D341Med (cell line): ENCODE measurements at regions not wholly inside any gene's neighbourhood (a gene's known extent, or its start where the extent isn't known, plus 50 kb on each side); places are given as distances from the start of the nearest gene placed in this dataset.
"Not testable (repeated sequence)": the region's sequence is repeated elsewhere in the genome, so short reads cannot be mapped to it uniquely, and the experiment has no call there.

Experiments
- DNase-seq: peaks from one replicate; pipeline ENCODE4 v3.0.0; 2012; ENCODE audit warnings: low spot score

DNA sequence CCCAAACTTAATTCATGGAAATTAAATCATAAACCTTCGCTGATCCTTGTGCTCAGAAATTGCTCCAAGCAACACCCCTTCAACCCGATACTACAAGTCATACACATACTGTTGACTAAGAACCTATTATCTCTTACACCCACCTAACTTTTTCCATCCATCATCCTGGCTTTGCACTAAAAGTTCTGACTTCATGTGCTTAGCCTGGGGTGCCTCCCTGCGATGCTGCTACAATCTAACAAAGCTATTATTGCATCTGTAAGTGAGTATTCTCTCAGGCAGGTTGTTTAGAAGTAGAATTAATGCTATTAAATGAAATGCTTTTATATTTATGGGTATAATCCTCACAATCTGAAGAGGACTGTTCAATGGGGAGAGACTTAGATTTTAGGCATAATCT is 619.8 kb downstream of the CCDC85A start:
- no peak for DNase-seq

DNA sequence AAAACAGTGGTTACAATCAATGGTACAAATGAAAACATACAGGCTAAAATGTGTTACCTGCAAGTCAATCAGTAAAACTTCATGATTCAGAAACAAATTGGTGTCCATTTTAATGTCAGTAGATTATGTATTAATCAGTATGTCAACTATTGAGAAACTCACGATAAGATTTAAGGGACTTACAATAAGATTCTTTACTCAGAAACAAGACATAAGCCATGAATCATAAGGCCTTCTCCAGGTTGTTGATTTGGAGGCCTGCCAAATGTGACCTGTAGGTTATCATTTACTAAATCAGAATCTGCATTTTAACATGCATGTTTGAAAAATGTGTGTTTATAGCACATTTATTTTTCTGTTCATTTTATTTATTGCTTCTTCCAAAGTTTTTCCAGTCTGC is 623.1 kb downstream of the CCDC85A start:
- DNase-seq = no peak

DNA sequence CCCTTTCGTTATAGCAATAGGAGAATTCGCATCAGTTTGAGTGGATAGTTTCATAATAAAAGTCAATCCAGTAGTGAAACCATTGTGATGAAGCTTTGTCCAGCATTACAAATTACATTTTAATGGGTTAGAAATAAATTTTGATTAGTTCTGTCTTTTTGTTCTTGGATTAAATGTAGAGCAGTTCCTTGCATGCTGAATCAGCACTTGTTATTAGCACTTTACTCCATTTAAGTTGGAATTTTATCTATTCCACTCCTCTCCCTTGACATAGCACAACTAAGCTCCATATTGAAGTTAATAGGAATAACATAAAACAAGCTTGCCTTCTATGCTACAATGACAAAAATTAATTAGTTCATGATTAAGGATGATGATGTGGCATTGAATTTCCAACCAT is 624.1 kb downstream of the CCDC85A start:
- DNase-seq = no peak

DNA sequence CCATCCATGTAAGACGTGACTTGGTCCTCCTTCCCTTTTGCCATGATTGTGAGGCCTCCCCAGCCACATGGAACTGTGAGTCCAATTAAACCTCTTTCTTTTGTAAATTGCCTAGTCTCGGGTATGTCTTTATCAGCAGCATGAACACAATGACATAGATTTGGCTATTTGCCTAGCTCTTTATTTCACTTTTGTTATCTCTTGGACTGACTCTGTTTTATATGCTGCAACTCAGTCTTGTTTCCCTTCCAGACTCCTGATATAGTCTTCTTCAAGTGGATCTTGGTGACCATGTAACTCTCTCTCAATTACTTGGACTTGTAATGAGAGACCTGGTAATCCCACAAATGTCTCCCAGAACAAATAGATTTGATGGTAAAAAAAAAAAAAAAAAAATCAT is 627.6 kb downstream of the CCDC85A start:
- DNase-seq = no peak

DNA sequence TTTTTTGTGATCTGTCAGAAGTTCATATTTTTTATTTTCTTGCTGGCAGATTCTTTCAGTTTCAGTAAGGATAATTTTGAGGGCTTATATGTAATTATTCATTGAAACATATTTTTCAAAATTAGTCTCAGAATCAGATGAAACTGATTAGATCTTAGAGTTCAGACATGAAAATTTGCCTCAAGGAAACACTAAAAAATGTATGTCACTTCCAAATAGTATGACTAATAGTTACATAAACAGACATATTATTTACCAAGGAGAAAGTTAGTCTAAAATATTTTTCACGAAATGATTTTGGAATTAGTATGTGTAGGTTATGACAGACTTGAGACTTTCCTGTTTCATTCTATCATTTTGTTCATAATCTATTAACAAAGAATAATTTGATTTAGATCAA is 628.6 kb downstream of the CCDC85A start:
- DNase-seq = no peak

DNA sequence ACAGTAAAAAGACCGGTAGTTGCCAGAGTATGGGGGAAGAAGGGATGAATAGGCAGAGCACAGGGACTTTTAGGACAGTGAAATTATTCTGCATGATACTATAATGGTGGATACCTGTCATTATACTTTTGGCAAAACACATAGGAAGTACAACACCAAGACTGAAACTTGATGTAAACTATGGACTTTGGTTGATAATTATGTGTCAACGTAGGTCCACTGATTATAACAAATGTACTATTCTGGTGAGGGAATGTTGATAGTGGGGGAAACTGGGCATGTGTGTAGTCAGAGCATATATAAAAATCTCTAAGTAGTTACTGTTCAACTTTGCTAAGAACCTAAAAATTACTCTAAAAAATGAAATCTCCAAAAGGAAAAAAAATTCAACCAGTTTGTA is 629.7 kb downstream of the CCDC85A start:
- DNase-seq = no peak

DNA sequence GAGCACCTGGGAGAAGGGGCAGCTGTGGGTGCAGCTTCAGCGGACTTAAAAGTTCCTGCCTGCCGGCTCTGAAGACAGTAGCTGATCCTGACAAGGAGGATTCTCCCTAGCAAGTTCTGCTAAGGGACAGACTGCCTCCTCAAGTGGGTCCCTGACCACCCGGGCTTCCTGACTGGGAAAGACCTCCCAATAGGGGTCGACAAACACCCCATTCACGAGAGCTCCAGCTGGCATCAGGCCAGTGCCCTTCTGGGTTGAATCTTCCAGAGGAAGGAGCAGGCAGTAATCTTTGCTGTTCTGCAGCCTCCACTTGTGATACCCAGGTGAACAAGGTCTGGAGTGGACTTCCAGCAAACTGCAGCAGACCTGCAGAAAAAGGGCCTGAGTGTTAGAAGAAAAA is 632.9 kb downstream of the CCDC85A start:
- DNase-seq = no peak

DNA sequence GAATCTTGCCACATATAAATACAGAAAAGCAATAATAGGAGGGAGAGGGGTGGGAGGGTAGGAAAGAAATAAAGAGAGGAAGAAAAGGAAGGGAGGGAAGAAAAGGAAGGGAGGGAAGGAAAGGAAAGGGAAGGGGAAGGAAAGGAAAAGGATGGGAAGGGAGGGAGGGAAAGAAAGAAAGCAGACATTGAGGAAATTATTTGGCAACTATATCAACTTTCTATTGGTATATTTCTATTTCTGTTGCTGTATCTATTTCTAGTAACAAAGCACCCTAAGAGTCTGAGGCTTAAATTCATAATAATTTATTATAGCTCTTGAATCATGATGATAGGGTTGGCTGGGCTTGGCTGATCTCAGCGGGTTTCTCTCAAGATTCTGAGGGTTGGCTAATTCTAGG is 648.0 kb downstream of the CCDC85A start:
- no peak for DNase-seq

DNA sequence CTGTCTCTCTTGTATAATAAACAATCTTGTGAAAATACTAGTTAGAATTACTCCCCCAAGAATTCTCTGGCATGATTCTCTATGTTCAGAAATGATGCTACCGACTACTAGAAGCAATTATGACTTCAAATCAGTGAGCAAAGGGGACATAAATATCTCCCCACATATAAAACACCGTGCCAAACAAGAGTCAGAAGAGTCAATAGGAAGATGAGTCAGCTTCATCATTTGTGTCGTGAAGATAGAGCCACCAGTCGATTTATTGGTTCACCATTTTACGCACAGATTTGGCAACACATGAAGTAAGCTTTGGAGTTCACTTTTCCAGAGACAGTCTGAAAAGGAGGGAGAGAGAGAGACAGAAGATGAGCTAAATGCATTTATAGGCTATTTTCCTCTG is 650.9 kb downstream of the CCDC85A start:
- no peak for DNase-seq

DNA sequence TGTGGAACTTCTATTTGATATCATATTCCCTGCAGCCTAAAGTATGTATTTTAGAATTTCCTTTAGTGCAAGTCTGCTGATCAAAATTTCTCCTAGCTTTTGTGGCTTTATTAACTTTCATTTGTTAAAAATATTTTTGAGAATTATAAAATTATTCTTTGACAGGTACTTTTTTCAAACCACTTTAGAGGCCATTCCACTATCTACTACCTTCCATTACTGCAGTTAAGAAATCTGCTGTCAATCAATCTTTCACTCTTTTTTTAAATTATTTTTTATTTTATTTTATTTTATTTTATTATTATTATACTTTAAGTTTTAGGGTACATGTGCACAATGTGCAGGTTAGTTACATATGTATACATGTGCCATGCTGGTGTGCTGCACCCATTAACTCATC is 656.2 kb downstream of the CCDC85A start:
- not testable (repeated sequence) for DNase-seq

DNA sequence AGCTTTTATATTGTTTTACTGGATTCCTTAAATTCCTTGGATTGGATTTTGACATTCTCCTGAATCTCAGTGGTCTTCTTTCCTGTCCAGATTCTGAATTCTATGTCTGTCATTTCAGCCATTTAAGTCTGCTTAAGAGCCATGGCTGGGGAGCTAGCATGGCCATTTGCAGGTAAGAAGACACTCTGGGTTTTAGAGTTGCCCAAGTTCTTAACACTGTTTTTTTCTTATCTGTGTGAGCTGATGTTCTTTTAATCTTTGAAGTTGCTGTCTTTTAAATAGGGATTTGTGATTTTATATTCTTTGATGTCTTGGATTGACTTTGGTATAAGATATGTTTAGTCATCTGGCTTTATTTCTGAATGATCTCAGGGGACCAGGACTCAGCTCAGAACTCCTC is 677.2 kb downstream of the CCDC85A start:
- DNase-seq = no peak

DNA sequence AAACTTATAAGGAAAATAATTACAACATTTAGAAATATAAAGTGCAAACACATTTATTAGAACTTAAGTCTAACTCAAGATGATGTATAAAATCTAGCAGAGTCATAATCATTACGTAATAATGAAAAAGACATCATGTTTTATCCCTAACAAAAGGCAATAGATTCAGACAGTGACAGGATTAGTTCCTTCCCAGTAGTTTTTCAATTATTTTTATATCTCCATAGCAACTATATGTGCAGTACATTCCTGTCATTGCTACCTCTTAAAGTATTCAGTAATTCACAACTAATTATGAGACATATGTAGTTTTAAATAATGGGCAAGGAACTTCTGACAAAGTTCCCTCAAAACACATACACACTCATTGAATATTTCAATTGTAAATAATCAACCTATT is 687.9 kb downstream of the CCDC85A start:
- DNase-seq = no peak

DNA sequence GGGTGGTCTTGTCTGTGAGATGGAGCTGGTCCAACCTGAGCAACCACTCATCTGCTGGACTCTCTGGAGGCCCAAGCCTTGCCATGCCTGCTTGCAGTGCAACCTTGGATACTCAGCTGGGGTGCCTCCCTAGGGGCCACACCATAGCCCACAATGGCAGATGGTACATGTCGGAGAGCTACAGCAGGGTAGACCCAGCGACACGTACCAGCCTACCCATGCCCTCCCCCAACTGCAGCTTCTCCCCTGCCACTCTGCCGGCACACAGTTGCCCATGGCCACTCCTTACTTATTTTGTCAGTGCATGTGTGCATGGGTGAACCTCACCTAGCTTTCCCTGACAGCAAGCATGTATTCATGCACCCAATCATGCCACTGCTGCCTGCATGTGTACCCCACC is 690.9 kb downstream of the CCDC85A start:
- no peak for DNase-seq

DNA sequence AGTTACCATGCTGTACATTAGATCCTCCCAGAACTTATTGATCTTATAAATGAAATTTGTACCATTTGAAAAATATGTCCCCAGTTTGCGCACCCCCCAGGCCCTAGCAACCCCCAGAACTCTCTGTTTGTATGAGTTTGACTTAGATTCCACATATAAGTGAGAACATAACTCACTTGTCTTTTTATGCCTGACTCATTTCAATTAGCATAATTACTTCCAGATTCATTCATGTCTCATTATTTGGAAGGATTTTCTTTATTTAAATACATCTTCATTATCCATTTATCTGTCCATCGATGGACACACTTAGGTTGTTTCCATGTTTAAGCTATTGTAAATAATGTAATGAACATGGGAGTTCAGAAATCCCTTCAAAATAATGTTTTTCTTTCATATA is 705.9 kb downstream of the CCDC85A start:
- no peak for DNase-seq

DNA sequence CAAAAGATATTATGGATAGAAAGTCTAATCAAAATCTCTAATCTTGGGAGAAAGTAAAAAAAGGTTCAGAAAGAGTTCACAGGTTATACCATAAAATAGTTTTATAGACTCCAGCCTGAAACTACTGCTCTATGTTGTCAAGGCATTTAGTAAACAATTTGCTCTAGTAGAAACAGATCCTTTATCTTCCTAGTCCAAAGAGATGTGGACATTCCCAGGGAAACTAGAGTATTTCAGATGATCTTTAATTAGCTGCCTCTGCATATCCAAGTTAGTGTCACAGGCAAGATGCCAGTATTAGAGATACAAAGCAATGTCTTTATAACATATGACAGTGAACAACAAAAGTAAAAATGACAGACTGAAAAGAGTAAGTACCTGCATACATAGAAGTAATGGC is 708.6 kb downstream of the CCDC85A start:
- no peak for DNase-seq

DNA sequence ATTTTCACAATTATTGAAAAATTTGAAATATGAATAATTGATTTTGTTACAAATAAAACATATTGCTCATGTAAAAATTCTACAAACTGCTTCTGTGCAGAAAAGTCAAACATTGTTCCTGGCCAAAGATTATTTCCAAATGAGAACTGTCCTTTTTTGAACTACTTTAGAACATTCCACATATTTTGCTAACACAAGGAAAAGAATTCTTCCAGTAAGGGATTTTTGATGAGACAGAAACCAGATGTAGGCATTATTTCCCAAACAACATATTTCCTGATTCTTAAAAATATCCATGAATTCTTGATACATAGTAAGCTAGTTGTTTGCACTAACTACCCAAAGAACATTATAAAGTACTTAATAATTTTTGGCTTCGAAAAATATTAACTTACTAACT is 715.2 kb downstream of the CCDC85A start:
- no peak for DNase-seq

DNA sequence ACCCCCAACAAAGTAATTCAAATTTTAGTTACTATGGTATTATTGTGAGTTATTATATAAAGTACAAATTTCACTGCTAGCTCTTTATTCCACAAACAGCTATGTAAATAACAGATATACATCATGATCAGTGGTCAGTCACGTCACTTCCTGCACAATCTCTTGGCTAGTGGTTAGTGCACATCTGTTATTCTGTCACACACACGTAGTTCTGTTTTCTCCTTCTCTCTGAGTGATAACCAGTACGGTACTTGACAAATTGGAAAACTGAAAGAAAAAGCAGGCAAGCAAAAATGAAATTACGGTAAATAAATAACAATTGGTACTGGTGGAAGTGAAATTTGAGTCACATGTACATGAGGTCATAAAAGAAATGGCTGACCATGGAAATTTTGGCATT is 728.7 kb downstream of the CCDC85A start:
- no peak for DNase-seq

DNA sequence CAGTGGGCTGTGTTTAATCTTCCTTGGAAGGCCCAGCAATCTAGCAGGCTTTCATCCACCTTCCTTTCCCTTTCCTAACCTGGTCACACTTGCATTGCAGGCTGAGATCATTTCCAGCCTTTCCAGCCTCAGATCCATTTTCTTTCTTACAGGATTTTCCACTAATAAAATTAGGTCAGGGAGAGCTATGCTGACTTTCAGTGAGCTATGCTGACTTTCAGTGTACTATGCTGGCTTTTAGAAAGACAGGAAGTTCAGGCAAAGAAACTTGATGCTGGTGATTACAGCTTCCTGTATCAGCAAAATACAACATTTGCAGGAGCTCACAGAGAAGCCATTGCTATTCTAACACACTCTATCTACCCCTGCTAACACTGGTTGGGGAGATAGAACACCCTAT is 735.0 kb downstream of the CCDC85A start:
- no peak for DNase-seq

DNA sequence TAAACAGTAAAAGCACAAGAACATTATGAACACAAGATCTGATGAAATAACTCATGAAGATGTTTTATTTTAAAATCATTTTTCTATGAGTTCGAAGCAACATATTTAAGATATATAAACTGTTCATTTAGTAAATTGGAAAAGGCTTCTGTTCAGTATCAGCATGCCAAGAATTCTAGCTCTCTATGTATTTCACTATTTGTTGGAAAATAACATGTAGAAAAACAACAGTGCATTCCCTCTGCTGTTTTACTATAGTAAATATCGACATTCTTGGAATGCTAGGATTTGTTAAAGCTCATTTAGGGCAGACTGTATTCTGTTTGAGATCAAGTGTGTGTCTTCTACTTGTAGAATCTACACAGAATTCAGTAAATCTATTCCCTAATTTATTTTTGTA is 750.2 kb downstream of the CCDC85A start:
- DNase-seq = no peak

DNA sequence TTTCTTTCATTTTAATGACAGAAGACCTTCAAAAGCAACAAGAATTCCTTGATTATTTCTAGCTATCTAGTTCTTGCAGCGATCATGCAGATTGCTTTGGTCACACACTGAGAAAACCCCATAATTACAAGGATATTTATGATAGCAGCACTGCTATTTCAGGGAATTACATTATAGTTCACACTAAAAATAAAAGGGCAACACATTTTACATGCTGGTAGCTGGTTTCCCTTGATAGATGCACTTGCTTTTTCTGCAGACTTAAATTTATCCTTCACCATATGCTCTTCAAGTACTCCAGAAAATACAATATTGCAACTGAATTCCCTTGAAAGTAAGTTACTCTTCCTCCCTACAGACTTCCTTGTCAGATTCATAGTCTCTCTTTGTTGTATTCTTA is 751.1 kb downstream of the CCDC85A start:
- DNase-seq = no peak

DNA sequence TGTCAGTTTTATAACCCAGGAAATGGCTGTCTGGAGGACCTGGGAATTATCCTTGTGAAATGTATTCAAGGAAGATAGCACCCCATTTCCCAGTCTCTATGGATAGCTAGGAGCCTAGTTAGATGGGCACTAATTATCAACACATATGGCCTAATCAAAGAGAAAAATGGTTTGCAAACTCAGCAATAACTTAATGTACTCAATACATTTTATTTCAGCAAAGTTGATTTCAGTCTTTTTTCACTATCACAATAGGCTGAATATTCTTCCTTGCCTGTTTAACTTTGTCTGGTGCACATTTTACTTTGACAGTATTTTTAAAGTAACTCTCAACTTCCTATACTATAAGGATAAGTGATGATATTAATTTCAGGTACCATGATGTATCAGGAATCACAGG is 756.3 kb downstream of the CCDC85A start:
- DNase-seq = no peak

DNA sequence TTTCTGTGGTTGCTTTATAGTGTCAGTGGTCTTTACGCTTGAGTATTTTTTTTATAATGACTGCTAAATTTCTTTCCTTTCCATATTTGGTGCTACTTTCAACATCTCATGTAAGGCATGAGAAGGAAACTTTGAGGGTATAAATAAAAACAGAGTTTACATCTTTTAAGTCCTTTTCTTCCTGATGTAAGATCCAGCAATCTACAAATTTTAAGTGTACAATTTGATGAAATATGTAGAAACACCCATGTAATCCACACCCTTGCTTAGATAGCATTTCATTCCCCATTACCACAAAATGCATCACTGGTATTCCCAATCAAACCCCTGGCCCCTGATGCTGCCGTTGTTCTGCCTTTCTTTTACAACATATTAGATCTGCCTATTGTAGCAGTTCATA is 769.1 kb downstream of the CCDC85A start:
- DNase-seq = no peak

DNA sequence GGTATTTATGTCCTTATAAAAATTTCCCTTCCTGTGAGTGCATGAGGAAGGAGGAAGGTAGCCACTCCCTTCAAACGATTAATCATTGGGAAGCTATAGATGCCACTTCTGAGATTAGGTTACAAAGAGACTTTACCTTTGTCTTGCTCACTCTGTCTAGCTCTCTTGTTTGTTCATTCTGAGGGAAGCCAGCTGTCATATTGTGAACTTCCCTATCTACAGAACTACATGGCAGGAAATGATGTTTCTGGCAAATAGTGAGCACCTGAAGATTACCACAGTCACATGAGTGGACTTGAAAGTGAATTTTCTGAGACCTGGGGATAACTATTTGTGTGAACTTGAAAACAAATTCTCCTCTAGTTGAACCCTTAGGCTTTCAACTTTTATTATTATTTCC is 776.8 kb downstream of the CCDC85A start:
- DNase-seq = no peak

DNA sequence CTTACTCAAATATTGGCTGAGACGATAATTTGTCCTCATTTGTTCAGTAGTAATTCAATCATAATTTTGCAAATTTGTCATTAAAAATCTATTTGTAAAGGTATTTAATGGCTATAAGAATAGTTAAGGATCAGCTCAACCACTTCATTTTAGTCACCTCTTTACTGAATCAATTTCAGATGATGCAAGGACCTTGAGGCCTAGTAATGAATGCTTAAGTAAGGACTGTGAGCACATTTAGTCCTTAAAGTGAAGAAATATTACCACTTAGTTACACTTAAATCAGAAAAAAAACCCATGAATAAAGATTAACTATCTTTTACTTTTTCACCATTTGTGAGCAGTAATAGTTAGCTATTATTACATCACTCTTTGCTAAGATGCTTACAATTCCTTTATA is 778.9 kb downstream of the CCDC85A start:
- DNase-seq = no peak

DNA sequence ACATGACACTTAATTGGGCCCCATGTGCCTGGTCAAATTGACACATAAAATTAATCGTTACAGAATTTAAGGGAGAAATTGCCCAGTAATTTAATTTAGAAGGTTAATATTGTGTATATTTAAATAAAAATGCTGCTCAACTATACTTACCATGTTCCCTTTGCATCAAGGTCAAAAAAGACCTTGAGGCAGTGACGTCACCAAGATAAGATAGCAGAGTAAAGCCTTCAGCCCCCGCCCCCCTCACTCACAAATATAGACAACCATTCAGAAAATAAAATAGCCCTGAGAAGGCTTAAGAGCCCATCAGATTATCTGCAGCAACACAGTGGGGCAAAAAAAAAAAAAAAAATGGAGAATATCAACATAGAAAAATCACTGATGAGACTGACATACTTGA is 785.7 kb downstream of the CCDC85A start:
- DNase-seq = no peak
